ENCODE measurements at regions not wholly inside any gene's neighbourhood (a gene's known extent, or its start where the extent isn't known, plus 50 kb on each side); places are given as distances from the start of the nearest gene placed in this dataset.

GRCh38 chr20:40770564-40771307, 81.7 kb upstream of the MAFB start:
- DNase-seq: peak; percentile 59

DNA sequence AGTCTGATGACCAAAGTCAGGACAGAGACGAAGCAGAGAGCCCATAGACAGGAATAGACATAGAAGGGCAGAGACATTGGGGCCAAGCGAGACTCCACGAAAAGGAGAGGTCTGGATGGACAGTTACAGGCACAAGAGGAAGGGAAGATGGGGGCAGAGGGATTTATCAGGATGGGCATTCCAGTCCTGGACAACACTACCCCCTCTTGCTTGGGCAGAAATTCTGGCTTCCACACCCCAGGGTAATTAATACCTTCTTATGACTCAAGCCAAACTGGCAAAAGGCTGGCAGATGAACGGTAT, 82.2 kb upstream of the MAFB start:
- no peak for DNase-seq

- no peak for DNase-seq
Measured at GRCh38 chr20:40771848-40772511, 82.9 kb upstream of the MAFB start.

DNA sequence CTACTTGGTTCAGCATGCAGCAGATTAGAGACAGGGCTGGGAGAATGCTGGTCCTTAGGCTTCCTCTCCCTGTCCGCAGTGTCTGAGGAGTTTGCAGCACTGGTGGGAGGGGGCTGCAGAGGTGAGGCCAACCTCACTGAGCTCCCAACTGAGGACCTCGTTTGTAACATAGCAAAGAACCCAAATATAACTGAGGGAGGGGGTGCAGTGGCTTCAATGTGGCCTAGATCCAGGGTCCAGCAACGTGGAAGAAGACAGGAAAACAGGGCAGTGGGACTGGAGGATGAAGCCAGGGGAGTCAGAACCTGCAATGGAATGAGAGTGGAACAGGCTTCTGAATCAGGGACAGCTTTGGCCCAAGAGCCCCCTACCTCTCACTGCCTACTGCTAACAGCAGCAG, 84.3 kb upstream of the MAFB start:
- DNase-seq: no peak

DNA sequence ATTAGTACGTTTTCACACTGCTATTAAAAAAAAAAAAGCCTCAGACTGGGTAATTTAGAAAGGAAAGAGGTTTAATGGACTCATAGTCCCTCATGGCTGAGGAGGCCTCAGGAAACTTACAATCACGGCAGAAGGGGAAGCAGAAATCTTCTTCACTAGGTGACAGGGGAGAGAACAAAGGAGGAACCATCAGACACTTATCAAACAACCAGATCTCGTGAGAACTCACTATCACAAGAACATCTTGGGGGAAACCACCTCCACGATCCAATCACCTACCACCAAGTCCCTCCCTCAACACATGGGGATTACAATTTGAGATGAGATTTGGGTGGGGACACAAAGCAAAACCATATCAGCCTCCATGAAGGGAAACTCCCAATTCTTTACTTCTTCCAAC, 85.2 kb upstream of the MAFB start:
- no peak for DNase-seq

GRCh38 chr20:40775561-40776146, 86.6 kb upstream of the MAFB start:
- DNase-seq: peak; percentile 52

DNA sequence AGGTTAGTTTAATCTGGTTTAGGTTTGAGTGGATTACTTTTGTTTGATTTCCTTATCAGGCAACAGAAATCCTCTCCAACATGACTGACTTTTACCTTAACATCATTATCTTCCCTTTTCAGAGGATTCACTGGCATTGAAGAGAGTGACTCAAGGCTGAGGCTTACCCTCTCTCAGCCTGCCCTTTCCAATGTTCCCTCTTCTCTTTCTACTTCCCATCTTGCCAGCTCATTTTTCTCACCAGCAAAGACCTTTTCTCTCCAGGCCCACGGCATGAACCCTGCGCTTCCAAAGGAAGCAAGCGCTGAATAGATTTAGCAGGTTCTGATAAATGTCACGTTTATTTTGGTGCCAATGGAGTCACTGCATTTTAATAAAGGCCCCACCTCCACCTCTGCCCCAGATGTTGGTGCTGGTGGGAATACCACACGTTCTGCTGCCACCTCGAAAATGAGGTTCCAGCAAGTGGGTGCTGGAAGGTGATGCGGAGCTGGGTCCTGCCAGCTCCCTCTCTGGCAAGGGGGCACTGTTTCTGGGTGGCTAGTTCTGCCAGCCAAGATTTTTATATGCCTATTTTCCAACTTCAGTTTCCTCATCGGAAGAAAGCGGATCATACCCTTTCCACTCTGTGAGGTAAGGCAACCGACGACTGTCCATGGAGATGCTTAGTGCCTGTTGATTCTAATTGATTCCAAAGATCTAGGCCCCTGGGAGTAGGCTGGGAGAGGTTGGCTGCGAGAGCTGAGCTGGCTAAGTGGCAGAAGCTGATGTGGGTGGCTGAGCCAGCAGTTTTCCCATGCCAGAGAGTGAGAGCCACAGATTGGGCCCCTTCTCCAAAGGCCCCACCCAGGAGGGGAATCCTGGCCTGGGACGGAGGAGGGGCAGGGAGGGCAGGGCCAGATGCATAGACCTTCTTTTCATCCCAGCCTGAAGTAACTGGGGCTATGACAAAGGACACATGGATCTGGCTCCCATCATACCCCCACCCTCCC, 87.7 kb upstream of the MAFB start:
- DNase-seq: peak; percentile 43

- no peak for DNase-seq
Measured at GRCh38 chr20:40777653-40778052, 88.6 kb upstream of the MAFB start.

DNA sequence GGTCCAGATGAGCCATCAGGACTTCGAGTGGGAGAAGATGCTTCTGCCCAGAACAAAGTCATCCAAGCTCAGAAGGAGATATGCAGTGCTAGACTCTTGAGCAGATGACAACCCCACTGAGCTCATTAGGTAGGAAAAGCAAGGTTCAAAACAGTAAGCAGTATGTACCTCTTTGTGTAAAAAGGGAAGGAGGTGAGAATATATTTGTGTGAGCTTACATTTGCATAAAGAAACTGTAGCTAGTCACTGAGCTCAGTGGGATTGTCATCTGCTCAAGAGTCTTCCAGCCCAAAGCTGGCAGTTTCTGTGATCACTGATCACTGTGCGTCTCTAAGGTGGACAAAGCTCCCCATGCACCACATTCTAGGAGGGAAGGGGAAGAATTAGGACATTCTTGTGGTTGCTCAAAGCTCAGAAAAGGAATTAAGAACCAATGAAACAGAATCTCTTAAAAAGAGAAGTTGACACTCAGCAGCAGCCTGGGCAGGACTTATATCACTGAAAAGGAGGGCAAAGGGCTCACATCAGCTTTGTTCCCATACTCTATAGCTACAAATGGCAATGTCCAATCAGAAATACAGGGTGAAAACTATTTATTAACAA, 90.0 kb upstream of the MAFB start:
- DNase-seq: peak; percentile 80

- DNase-seq: peak; percentile 81
Measured at GRCh38 chr20:40781327-40782042, 92.4 kb upstream of the MAFB start.

- DNase-seq: peak; percentile 87
Measured at GRCh38 chr20:40782043-40782368, 93.0 kb upstream of the MAFB start.

GRCh38 chr20:40785346-40785745, 96.3 kb upstream of the MAFB start:
- no peak for DNase-seq

GRCh38 chr20:40786336-40786735, 97.3 kb upstream of the MAFB start:
- no peak for DNase-seq

DNA sequence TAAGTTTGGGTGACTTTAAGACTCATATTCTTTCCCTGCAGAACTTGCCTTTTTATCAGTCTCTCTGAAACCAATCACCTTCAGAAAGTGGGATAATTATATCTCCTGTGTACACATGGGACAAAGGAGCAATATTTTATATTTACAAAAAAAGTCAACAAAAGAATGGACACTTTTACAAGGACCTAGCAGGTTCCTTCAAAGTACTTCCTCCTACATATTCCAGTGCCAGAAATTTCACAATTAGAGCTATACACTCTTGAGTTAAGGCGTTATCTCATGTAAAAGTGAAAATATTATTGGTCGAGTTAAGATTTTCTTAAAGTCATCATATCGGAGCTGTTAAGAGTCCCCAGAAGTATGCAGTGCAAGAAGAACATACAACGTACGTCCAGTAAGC, 98.9 kb upstream of the MAFB start:
- DNase-seq: peak; percentile 40

GRCh38 chr20:40797425-40797824, 108.4 kb upstream of the MAFB start:
- no peak for DNase-seq

DNA sequence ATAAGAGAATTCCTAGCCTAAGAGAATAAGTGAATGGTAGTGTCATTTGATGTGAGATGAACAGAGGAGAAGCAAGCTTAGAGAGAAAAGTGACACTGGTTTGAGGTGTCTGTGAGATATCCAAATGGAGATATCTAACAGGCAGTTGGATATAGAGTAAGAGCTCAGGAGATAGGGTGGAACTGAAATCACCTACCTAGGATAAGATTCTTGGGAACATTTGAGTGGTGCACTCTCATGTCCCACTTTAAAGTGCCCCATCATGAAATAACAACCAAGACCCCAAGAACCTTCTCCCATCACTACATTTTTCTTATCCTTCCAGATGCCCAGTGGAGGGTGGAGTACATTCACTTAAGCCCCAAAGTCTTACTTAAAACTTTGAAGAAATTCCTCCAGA, 109.0 kb upstream of the MAFB start:
- DNase-seq: no peak

DNA sequence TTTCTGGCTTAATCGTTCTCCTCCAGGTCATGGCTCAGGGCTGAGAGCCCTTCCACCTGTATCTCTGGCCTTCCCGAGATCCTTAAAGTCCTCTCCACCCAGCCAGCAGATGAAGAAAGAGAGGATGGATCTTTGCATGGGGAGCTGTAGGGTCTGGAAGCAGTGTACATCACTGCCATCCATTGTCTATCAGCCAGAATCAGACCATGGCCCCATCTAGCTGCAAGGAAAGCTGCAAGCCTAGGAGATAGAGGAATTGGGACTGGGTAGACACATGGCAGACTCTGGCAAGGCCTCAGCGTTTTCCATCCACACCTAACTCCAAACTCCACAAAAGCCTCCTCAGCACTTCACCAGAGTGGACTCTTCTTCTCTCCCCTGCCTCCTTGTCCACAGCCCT, 113.8 kb upstream of the MAFB start:
- DNase-seq: no peak

- DNase-seq: no peak
Measured at GRCh38 chr20:40803381-40803780, 114.3 kb upstream of the MAFB start.

DNA sequence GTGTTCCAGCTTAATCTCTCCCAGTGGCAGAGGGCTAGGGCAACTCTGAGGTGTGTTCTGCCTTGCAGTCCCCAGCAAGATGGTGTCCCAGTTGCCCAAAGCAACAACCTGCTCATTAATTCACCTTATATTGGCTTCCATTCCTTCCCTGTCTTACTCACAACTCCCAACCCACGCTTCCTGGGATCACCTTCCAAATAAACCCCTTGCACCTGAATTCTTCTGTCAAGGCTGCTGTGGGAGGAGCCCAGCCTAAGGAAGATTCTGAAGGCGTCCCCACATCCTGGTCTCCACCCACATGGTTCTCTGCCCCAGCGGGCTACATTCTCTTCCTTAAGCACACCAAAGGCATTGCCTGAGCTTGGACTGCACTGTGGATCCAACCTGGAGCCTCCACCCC, 116.6 kb upstream of the MAFB start:
- DNase-seq: no peak

DNA sequence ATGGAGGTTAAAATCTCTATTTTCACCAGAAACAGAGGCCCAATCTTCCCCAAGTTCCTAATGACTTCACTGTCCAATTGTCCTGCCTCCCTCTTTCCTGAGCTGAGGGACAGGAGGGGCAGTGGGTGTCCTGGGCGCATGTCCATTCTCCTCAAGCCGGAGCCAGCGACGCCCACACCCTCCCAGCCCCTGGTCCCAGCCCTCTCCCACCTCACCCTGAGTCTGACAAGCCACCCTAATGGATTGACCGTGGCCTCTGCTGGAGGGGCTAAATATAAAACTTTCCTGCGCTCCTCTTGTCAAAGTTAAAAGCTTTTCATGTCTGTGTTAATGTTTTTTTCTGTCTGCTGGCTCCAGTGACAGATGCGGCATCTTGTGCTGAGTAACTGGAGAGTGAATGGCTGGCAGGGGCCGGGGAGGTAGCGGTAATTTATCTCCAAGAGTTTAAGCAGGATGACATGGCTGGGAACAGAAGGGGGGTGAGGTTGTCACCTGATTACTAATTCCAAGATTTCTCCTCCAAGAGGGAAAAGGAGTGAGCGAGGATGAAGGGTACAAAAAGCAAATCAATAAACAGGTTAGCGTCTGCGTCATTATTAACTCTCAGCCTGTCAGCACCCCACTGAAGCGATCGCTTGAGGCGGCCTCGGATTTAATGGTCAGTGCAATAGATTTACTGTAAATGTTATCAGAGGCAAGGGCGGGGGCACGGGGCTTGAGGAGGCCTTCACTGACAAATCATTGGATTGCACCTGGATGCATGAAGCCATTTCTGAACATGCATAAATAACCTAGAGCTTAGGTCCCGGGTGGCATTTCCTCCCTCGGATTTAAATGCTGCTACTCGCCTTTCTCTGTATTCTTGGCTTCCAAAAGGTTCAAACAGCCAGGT, 118.1 kb upstream of the MAFB start:
- DNase-seq: no peak

DNA sequence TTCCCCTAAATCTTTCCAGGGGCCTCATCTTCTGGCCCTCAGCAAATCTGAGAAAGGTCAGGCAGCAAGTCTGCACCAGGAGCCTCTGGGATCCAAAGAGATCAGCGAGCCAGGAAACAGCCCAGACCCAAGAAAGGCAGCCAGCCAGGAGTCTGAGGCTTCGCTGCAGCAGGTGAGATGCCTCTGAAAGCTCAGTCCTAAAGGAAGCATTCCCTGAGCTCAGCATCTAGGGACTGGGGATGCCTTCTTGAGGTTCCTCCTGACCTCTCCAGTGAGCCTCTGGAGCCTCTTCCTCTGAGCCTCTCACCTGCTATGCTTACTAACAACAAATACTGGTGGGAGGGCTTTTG, 118.8 kb upstream of the MAFB start:
- no peak for DNase-seq

Data from inflammatory macrophage treated with lipopolysaccharide for 4 hours (primary cell).